ENCODE measurements at regions not wholly inside any gene's neighbourhood (a gene's known extent, or its start where the extent isn't known, plus 50 kb on each side); places are given as distances from the start of the nearest gene placed in this dataset.

- H3K27me3 ChIP-seq (ENCODE audit: control insufficient read depth in 1 of 2, insufficient read depth in 1 of 2, low read length in 2 of 2): no peaks in the 10 kb centered on the region
- H2BK5ac ChIP-seq (ENCODE audit: low read depth, low read length, poor library complexity, severe bottlenecking): no peak overlapping the region
- no peak overlapping the region for H2BK12ac ChIP-seq (ENCODE audit: low read length in 2 of 2)
- no peaks in the 10 kb centered on the region for H3K79me1 ChIP-seq (replicated peaks; ENCODE audit: low read length, poor library complexity, severe bottlenecking)
- H3K9me3 ChIP-seq (ENCODE audit: control insufficient read depth, low read length): peaks cover 13% of the 10 kb centered on the region
- H3K18ac ChIP-seq (ENCODE audit: low read depth in 1 of 2, low read length in 2 of 2): no peak overlapping the region
- H3K27ac ChIP-seq (ENCODE audit: low read length, poor library complexity, severe bottlenecking): no peak overlapping the region
- no peak overlapping the region for H2AFZ ChIP-seq (ENCODE audit: low read depth, low read length)
- H4K8ac ChIP-seq (ENCODE audit: low read length): no peak overlapping the region
- no peaks in the 10 kb centered on the region for H3K4me1 ChIP-seq (ENCODE audit: control insufficient read depth, insufficient read depth, low read depth, low read length)
- H2AK5ac ChIP-seq (ENCODE audit: low read length, severe bottlenecking): no peak overlapping the region
- no peak overlapping the region for H3K23ac ChIP-seq (ENCODE audit: low read length in 2 of 2)
- no peak overlapping the region for H3K4me2 ChIP-seq (ENCODE audit: low read length, poor library complexity, severe bottlenecking)
- H4K91ac ChIP-seq (ENCODE audit: low read length): no peak overlapping the region
- H3K4ac ChIP-seq (ENCODE audit: low read depth in 1 of 2, low read length in 2 of 2): no peak overlapping the region
- no peak overlapping the region for H2BK15ac ChIP-seq (ENCODE audit: low read depth, poor library complexity, severe bottlenecking)
- H3K4me3 ChIP-seq (ENCODE audit: insufficient read depth in 1 of 2, low read depth in 1 of 2, low read length in 2 of 2): no peak overlapping the region
- H2BK120ac ChIP-seq (ENCODE audit: low read depth, low read length): no peak overlapping the region
- H3K14ac ChIP-seq (ENCODE audit: low read length in 2 of 2): no peak overlapping the region
- no peaks in the 10 kb centered on the region for H3K36me3 ChIP-seq (ENCODE audit: control insufficient read depth in 1 of 2, insufficient read depth in 2 of 2, low read depth in 1 of 2, low read length in 2 of 2)
- DNase-seq: no peak
- no peak overlapping the region for H3K9ac ChIP-seq (ENCODE audit: low read length)
Measured at GRCh38 chr4:85318415-85318814, 156.5 kb upstream of the ARHGAP24 start.

GRCh38 chr4:85358831-85359230 lies 116.1 kb upstream of the ARHGAP24 start:
- no peak overlapping the region for H3K9ac ChIP-seq (ENCODE audit: low read length)
- H2BK12ac ChIP-seq (ENCODE audit: low read length in 2 of 2): no peak overlapping the region
- H3K27ac ChIP-seq (ENCODE audit: low read length, poor library complexity, severe bottlenecking): no peak overlapping the region
- DNase-seq: no peak
- peaks cover 8% of the 10 kb centered on the region for H3K9me3 ChIP-seq (ENCODE audit: control insufficient read depth, low read length)
- H2BK120ac ChIP-seq (ENCODE audit: low read depth, low read length): no peak overlapping the region
- H4K91ac ChIP-seq (ENCODE audit: low read length): no peak overlapping the region
- H3K4me1 ChIP-seq (ENCODE audit: control insufficient read depth, insufficient read depth, low read depth, low read length): no peaks in the 10 kb centered on the region
- no peaks in the 10 kb centered on the region for H3K79me1 ChIP-seq (replicated peaks; ENCODE audit: low read length, poor library complexity, severe bottlenecking)
- H2AFZ ChIP-seq (ENCODE audit: low read depth, low read length): no peak overlapping the region
- H3K36me3 ChIP-seq (ENCODE audit: control insufficient read depth in 1 of 2, insufficient read depth in 2 of 2, low read depth in 1 of 2, low read length in 2 of 2): no peaks in the 10 kb centered on the region
- H3K4me2 ChIP-seq (ENCODE audit: low read length, poor library complexity, severe bottlenecking): no peak overlapping the region
- no peak overlapping the region for H3K18ac ChIP-seq (ENCODE audit: low read depth in 1 of 2, low read length in 2 of 2)
- no peaks in the 10 kb centered on the region for H3K27me3 ChIP-seq (ENCODE audit: control insufficient read depth in 1 of 2, insufficient read depth in 1 of 2, low read length in 2 of 2)
- no peak overlapping the region for H3K23ac ChIP-seq (ENCODE audit: low read length in 2 of 2)
- no peak overlapping the region for H3K14ac ChIP-seq (ENCODE audit: low read length in 2 of 2)
- H2BK15ac ChIP-seq (ENCODE audit: low read depth, poor library complexity, severe bottlenecking): no peak overlapping the region
- H2BK5ac ChIP-seq (ENCODE audit: low read depth, low read length, poor library complexity, severe bottlenecking): no peak overlapping the region
- no peak overlapping the region for H3K4me3 ChIP-seq (ENCODE audit: insufficient read depth in 1 of 2, low read depth in 1 of 2, low read length in 2 of 2)
- no peak overlapping the region for H2AK5ac ChIP-seq (ENCODE audit: low read length, severe bottlenecking)
- no peak overlapping the region for H4K8ac ChIP-seq (ENCODE audit: low read length)
- H3K4ac ChIP-seq (ENCODE audit: low read depth in 1 of 2, low read length in 2 of 2): no peak overlapping the region

GRCh38 chr4:85362550-85362949 lies 112.4 kb upstream of the ARHGAP24 start:
- H4K91ac ChIP-seq (ENCODE audit: low read length): no peak overlapping the region
- H2AFZ ChIP-seq (ENCODE audit: low read depth, low read length): no peak overlapping the region
- no peak overlapping the region for H4K8ac ChIP-seq (ENCODE audit: low read length)
- no peak overlapping the region for H3K14ac ChIP-seq (ENCODE audit: low read length in 2 of 2)
- no peaks in the 10 kb centered on the region for H3K36me3 ChIP-seq (ENCODE audit: control insufficient read depth in 1 of 2, insufficient read depth in 2 of 2, low read depth in 1 of 2, low read length in 2 of 2)
- no peak overlapping the region for H3K23ac ChIP-seq (ENCODE audit: low read length in 2 of 2)
- no peak overlapping the region for H3K27ac ChIP-seq (ENCODE audit: low read length, poor library complexity, severe bottlenecking)
- no peaks in the 10 kb centered on the region for H3K27me3 ChIP-seq (ENCODE audit: control insufficient read depth in 1 of 2, insufficient read depth in 1 of 2, low read length in 2 of 2)
- no peak overlapping the region for H3K9ac ChIP-seq (ENCODE audit: low read length)
- no peak overlapping the region for H2BK5ac ChIP-seq (ENCODE audit: low read depth, low read length, poor library complexity, severe bottlenecking)
- H3K4me3 ChIP-seq (ENCODE audit: insufficient read depth in 1 of 2, low read depth in 1 of 2, low read length in 2 of 2): no peak overlapping the region
- H3K9me3 ChIP-seq (ENCODE audit: control insufficient read depth, low read length): peaks cover 8% of the 10 kb centered on the region
- H2BK12ac ChIP-seq (ENCODE audit: low read length in 2 of 2): no peak overlapping the region
- H3K79me1 ChIP-seq (replicated peaks; ENCODE audit: low read length, poor library complexity, severe bottlenecking): no peaks in the 10 kb centered on the region
- no peak overlapping the region for H2BK120ac ChIP-seq (ENCODE audit: low read depth, low read length)
- DNase-seq: no peak
- H3K4ac ChIP-seq (ENCODE audit: low read depth in 1 of 2, low read length in 2 of 2): no peak overlapping the region
- 85% methylated on average over 2 of the region's 2 CpGs for WGBS
- H3K4me1 ChIP-seq (ENCODE audit: control insufficient read depth, insufficient read depth, low read depth, low read length): no peaks in the 10 kb centered on the region
- H3K4me2 ChIP-seq (ENCODE audit: low read length, poor library complexity, severe bottlenecking): no peak overlapping the region
- no peak overlapping the region for H2BK15ac ChIP-seq (ENCODE audit: low read depth, poor library complexity, severe bottlenecking)
- H2AK5ac ChIP-seq (ENCODE audit: low read length, severe bottlenecking): no peak overlapping the region
- H3K18ac ChIP-seq (ENCODE audit: low read depth in 1 of 2, low read length in 2 of 2): no peak overlapping the region

- no peak overlapping the region for H2BK5ac ChIP-seq (ENCODE audit: low read depth, low read length, poor library complexity, severe bottlenecking)
- H3K14ac ChIP-seq (ENCODE audit: low read length in 2 of 2): no peak overlapping the region
- H4K91ac ChIP-seq (ENCODE audit: low read length): no peak overlapping the region
- H3K4me1 ChIP-seq (ENCODE audit: control insufficient read depth, insufficient read depth, low read depth, low read length): no peaks in the 10 kb centered on the region
- no peak overlapping the region for H3K9ac ChIP-seq (ENCODE audit: low read length)
- H3K4ac ChIP-seq (ENCODE audit: low read depth in 1 of 2, low read length in 2 of 2): no peak overlapping the region
- H3K27me3 ChIP-seq (ENCODE audit: control insufficient read depth in 1 of 2, insufficient read depth in 1 of 2, low read length in 2 of 2): no peaks in the 10 kb centered on the region
- WGBS: 60% methylated on average over 2 of the region's 2 CpGs
- DNase-seq: no peak
- no peak overlapping the region for H3K4me2 ChIP-seq (ENCODE audit: low read length, poor library complexity, severe bottlenecking)
- no peak overlapping the region for H3K4me3 ChIP-seq (ENCODE audit: insufficient read depth in 1 of 2, low read depth in 1 of 2, low read length in 2 of 2)
- H3K79me1 ChIP-seq (replicated peaks; ENCODE audit: low read length, poor library complexity, severe bottlenecking): no peaks in the 10 kb centered on the region
- H3K9me3 ChIP-seq (ENCODE audit: control insufficient read depth, low read length): no peaks in the 10 kb centered on the region
- no peak overlapping the region for H4K8ac ChIP-seq (ENCODE audit: low read length)
- no peaks in the 10 kb centered on the region for H3K36me3 ChIP-seq (ENCODE audit: control insufficient read depth in 1 of 2, insufficient read depth in 2 of 2, low read depth in 1 of 2, low read length in 2 of 2)
- no peak overlapping the region for H2AK5ac ChIP-seq (ENCODE audit: low read length, severe bottlenecking)
- no peak overlapping the region for H3K27ac ChIP-seq (ENCODE audit: low read length, poor library complexity, severe bottlenecking)
- no peak overlapping the region for H2BK12ac ChIP-seq (ENCODE audit: low read length in 2 of 2)
- no peak overlapping the region for H3K23ac ChIP-seq (ENCODE audit: low read length in 2 of 2)
- H3K18ac ChIP-seq (ENCODE audit: low read depth in 1 of 2, low read length in 2 of 2): no peak overlapping the region
- no peak overlapping the region for H2BK15ac ChIP-seq (ENCODE audit: low read depth, poor library complexity, severe bottlenecking)
- H2AFZ ChIP-seq (ENCODE audit: low read depth, low read length): no peak overlapping the region
- H2BK120ac ChIP-seq (ENCODE audit: low read depth, low read length): no peak overlapping the region
Measured at GRCh38 chr4:85367815-85368214, 107.1 kb upstream of the ARHGAP24 start.

Measured in mesenchymal stem cell (in vitro differentiated cells and primary cell).